Fibroblast of lung (primary cell): ENCODE measurements at regions not wholly inside any gene's neighbourhood (a gene's known extent, or its start where the extent isn't known, plus 50 kb on each side); places are given as distances from the start of the nearest gene placed in this dataset.

Experiments used
- DNase-seq, 2 donors: peaks; one replicate each; pipeline versions ENCODE4 v3.0.0 to v3.0.0-alpha.2; 2010; ENCODE audit warnings: low read depth in 2 of 2
- H2AFZ ChIP-seq: 2 replicates; pipeline ENCODE4 v1.5.1; 2012; ENCODE audit warnings: low read length, control low read depth, inconsistent platforms
- H3K27ac ChIP-seq: 2 replicates; pipeline ENCODE4 v1.5.1; 2011; ENCODE audit warnings: low read length, control low read depth; ENCODE audit not compliant: insufficient read depth
- H3K27me3 ChIP-seq: 2 replicates; pipeline ENCODE4 v1.5.1; 2011; ENCODE audit warnings: mild to moderate bottlenecking, low read length; ENCODE audit not compliant: control insufficient read depth, insufficient read depth
- H3K36me3 ChIP-seq: 2 replicates; pipeline ENCODE4 v1.5.1; 2011; ENCODE audit warnings: low read length; ENCODE audit not compliant: control insufficient read depth, insufficient read depth
- H3K4me1 ChIP-seq: 2 replicates; pipeline ENCODE4 v1.5.1; 2011; ENCODE audit warnings: low read length; ENCODE audit not compliant: control insufficient read depth, insufficient read depth; ENCODE audit errors: extremely low read depth
- H3K4me2 ChIP-seq: 2 replicates; pipeline ENCODE4 v1.5.1; 2011; ENCODE audit warnings: low read length, control low read depth; ENCODE audit not compliant: insufficient read depth; ENCODE audit errors: extremely low read depth
- H3K4me3 ChIP-seq, 4 experiments: fragments of 200-600 bp in 1 of 4; sonication (generic) in 1 of 4; replicated peaks in 1 of 4; 2 replicates each; pipeline ENCODE4 v1.5.1; 2011 to 2016; ENCODE audit warnings: low read length in 4 of 4, low read depth in 3 of 4, mild to moderate bottlenecking in 3 of 4, control low read depth in 2 of 4, inconsistent platforms in 1 of 4, mixed read lengths in 1 of 4; ENCODE audit not compliant: insufficient read depth in 1 of 4; ENCODE audit errors: control extremely low read depth in 1 of 4
- H3K79me2 ChIP-seq: 2 replicates; pipeline ENCODE4 v1.5.1; 2012; ENCODE audit warnings: mild to moderate bottlenecking, low read length, inconsistent platforms; ENCODE audit not compliant: control insufficient read depth, insufficient read depth
- H3K9ac ChIP-seq: 2 replicates; pipeline ENCODE4 v1.5.1; 2011; ENCODE audit warnings: mild to moderate bottlenecking, low read length, control low read depth; ENCODE audit not compliant: insufficient read depth
- H3K9me3 ChIP-seq: 2 replicates; pipeline ENCODE4 v1.5.1; 2012; ENCODE audit warnings: low read depth, low read length; ENCODE audit not compliant: control insufficient read depth, insufficient read depth
- H4K20me1 ChIP-seq: 2 replicates; pipeline ENCODE4 v1.5.1; 2011; ENCODE audit warnings: low read length; ENCODE audit not compliant: control insufficient read depth, insufficient read depth; ENCODE audit errors: extremely low read depth
- CTCF ChIP-seq, 2 donors: IDR thresholded peaks in 1 of 2; conservative IDR thresholded peaks in 1 of 2; 1 replicate in 1 of 2; 2 replicates in 1 of 2; pipeline ENCODE4 v1.5.1; 2011 to 2012; ENCODE audit warnings: low read length in 2 of 2, control low read depth in 1 of 2, inconsistent platforms in 1 of 2, low read depth in 1 of 2, mild to moderate bottlenecking in 1 of 2
- EZH2 ChIP-seq: IDR thresholded peaks from 2 replicates; pipeline ENCODE4 v1.5.1; 2012; ENCODE audit warnings: low read length, control low read depth, mild to moderate bottlenecking; ENCODE audit errors: missing control alignments

DNA sequence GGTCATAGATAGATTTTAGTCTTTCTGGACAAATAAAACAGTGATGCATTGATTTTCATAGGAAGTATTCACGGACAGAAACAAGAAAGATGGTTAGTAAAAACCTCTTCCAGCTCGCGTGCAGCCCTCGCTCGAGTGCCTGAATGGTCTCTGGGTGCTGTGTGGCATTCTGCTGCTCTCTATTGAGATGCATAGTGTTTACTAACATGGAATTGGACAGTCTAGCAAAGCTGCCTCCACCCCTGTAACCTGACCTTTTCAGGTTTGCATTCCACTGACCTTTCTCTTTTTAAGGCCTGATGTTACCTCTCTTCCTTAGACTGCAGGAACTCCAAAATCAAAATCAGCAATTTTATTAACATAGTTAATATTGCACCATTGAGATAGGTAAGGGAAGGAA is 643.4 kb downstream of the JRKL start:
- Histone ChIP-seq H3K79me2 (no peaks in the 10 kb centered on the region), H3K27ac (no peak overlapping the region), H3K27me3 (no peaks in the 10 kb centered on the region), H3K36me3 (no peaks in the 10 kb centered on the region), H2AFZ (no peak overlapping the region), H3K4me2 (no peak overlapping the region), H3K9ac (no peak overlapping the region), H3K9me3 (no peaks in the 10 kb centered on the region), H3K4me1 (no peaks in the 10 kb centered on the region), H3K4me3 (no peak overlapping the region), H4K20me1 (no peaks in the 10 kb centered on the region)
- DNase-seq, result no peak
- no peak for TF ChIP-seq CTCF (conservative IDR thresholded peaks at IDR 0.05 in 1 of 2, IDR thresholded peaks at IDR 0.05 in 1 of 2; ENCODE audit: low read depth in 1 of 2, low read length in 2 of 2)
- no peak for TF ChIP-seq EZH2

- Histone ChIP-seq H3K36me3 (no peaks in the 10 kb centered on the region), H4K20me1 (no peaks in the 10 kb centered on the region), H3K4me3 (no peak overlapping the region), H2AFZ (no peak overlapping the region), H3K79me2 (no peaks in the 10 kb centered on the region), H3K4me1 (no peaks in the 10 kb centered on the region), H3K27ac (no peak overlapping the region), H3K9me3 (no peaks in the 10 kb centered on the region), H3K4me2 (no peak overlapping the region), H3K27me3 (no peaks in the 10 kb centered on the region), H3K9ac (no peak overlapping the region)
- no peak for DNase-seq
- TF ChIP-seq CTCF (conservative IDR thresholded peaks at IDR 0.05 in 1 of 2, IDR thresholded peaks at IDR 0.05 in 1 of 2; ENCODE audit: low read depth in 1 of 2, low read length in 2 of 2), result no peak
- no peak for TF ChIP-seq EZH2
These were observed 658.7 kb downstream of the JRKL start for GRCh38 chr11:97048481-97048880.

DNA sequence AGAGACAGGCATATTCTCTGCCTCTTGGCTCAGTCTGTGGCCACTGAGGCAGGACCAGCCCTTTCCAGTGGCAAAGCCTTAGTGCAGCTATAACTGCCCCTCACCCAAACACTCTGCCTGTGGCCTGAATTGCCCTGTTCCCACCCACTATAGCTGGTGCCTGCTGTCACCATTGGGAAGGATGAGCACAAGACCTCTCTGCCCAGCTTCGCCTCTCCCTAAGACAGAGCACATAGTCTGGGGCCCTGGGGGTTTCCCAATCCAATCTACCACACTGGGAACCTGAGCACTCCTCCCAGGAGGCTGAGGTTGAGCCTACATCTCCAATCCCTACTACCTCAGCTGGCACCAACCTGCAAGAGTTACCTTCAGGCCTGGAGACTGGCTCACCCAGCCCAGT is 670.4 kb downstream of the JRKL start:
- no peak overlapping the region for H3K9ac ChIP-seq

More for the DNA sequence above, 670.4 kb downstream of the JRKL start:
- Histone ChIP-seq H2AFZ (no peak overlapping the region), H3K27ac (no peak overlapping the region), H3K9me3 (no peaks in the 10 kb centered on the region), H3K4me1 (no peaks in the 10 kb centered on the region), H3K4me3 (no peak overlapping the region), H3K79me2 (no peaks in the 10 kb centered on the region), H4K20me1 (no peaks in the 10 kb centered on the region), H3K27me3 (no peaks in the 10 kb centered on the region), H3K36me3 (no peaks in the 10 kb centered on the region), H3K4me2 (no peak overlapping the region)
- TF ChIP-seq CTCF (conservative IDR thresholded peaks at IDR 0.05 in 1 of 2, IDR thresholded peaks at IDR 0.05 in 1 of 2; ENCODE audit: low read depth in 1 of 2, low read length in 2 of 2) (no peak), EZH2 (no peak)
- no peak for DNase-seq
